HepG2 (cell line): ENCODE measurements at regions not wholly inside any gene's neighbourhood (a gene's known extent, or its start where the extent isn't known, plus 50 kb on each side); places are given as distances from the start of the nearest gene placed in this dataset.

Source experiments
- ATAC-seq: fragments of 200-7000 bp; cut with Tn5 transposase; 3 replicates; pipeline ENCODE4 v1.9.1; 2020; ENCODE audit warnings: mild to moderate bottlenecking, moderate library complexity
- BruUV-seq: library from RNA; stranded (reverse); fragments of 400-500 nt; replicated peaks from 2 replicates; lab custom pipeline; 2021; lab: Mats Ljungman, UMichigan
- CTCF ChIA-PET: fragments of 300-600 bp; formaldehyde crosslinking; extraction: SDS; loops from one replicate; lab custom pipeline; 2021; ENCODE audit warnings: low total read pairs, inconsistent platforms, low intra/inter-chr PET ratio; lab: Yijun Ruan, JAX
- POLR2A ChIA-PET: fragments of 350-600 bp; sonication (Branson Sonifier 250); formaldehyde crosslinking; loops from one replicate; lab custom pipeline; 2020; ENCODE audit warnings: antibody characterized with exemption, inconsistent platforms; lab: Yijun Ruan, JAX
- DNase-seq: peaks from one replicate; pipeline ENCODE4 v3.0.0-alpha.2; 2015; ENCODE audit warnings: low spot score
- FAIRE-seq: peaks from 3 replicates; lab custom pipeline; 2011; peaks lifted over from hg19 to GRCh38; lab: Jason Lieb, UNC
- H2AFZ ChIP-seq: one replicate; pipeline ENCODE4 v1.6.1; 2011; ENCODE audit warnings: low read length, inconsistent platforms
- H3K27ac ChIP-seq: fragments of 300-600 bp; 3 replicates; pipeline ENCODE4 v1.8.0; 2011; ENCODE audit warnings: mixed run types, mild to moderate bottlenecking, mixed read lengths, low read length, inconsistent platforms; ENCODE audit not compliant: insufficient read depth; ENCODE audit errors: extremely low read length
- H3K27me3 ChIP-seq, 2 experiments: fragments of 200-600 bp in 1 of 2; 2 replicates in 1 of 2; 3 replicates in 1 of 2; pipeline versions ENCODE4 v1.6.0 to v1.8.0; 2011; ENCODE audit warnings: low read length in 2 of 2, mild to moderate bottlenecking in 2 of 2, moderate library complexity in 2 of 2, inconsistent platforms in 1 of 2; ENCODE audit not compliant: insufficient read depth in 2 of 2, control insufficient read depth in 1 of 2
- H3K36me3 ChIP-seq, 2 experiments: fragments of 200-600 bp in 1 of 2; replicated peaks in 1 of 2; 2 replicates in 1 of 2; 3 replicates in 1 of 2; pipeline versions ENCODE4 v1.5.1 to v1.8.0; 2011; ENCODE audit warnings: low read length in 2 of 2, inconsistent platforms in 1 of 2; ENCODE audit not compliant: insufficient read depth in 2 of 2, control insufficient read depth in 1 of 2
- H3K4me1 ChIP-seq: 2 replicates; pipeline ENCODE4 v1.5.1; 2012; ENCODE audit warnings: low read length, inconsistent platforms; ENCODE audit not compliant: insufficient read depth
- H3K4me2 ChIP-seq: 2 replicates; pipeline ENCODE4 v1.6.0; 2011; ENCODE audit warnings: low read depth, low read length, inconsistent platforms
- H3K4me3 ChIP-seq, 3 experiments: fragments of 200-600 bp in 1 of 3; sonication (generic), shearing (Covaris generic) in 1 of 3; replicated peaks in 1 of 3; 2 replicates each; pipeline ENCODE4 v1.5.1; 2011 to 2016; ENCODE audit warnings: low read length in 3 of 3, inconsistent platforms in 2 of 3, low read depth in 2 of 3, mild to moderate bottlenecking in 2 of 3, control low read depth in 1 of 3, mixed read lengths in 1 of 3; ENCODE audit not compliant: insufficient read depth in 1 of 3
- H3K79me2 ChIP-seq: one replicate; pipeline ENCODE4 v1.6.1; 2011; ENCODE audit warnings: low read length, inconsistent platforms; ENCODE audit not compliant: insufficient read depth
- H3K9ac ChIP-seq: 2 replicates; pipeline ENCODE4 v1.6.0; 2011; ENCODE audit warnings: mild to moderate bottlenecking, low read depth, low read length, inconsistent platforms; ENCODE audit not compliant: insufficient read depth
- H3K9me3 ChIP-seq: 2 replicates; pipeline ENCODE4 v1.5.1; 2012; ENCODE audit warnings: mild to moderate bottlenecking, low read length
- H4K20me1 ChIP-seq: 2 replicates; pipeline ENCODE4 v1.6.0; 2011; ENCODE audit warnings: inconsistent platforms, mild to moderate bottlenecking, low read length, moderate library complexity; ENCODE audit not compliant: insufficient read depth
- BORCS8-MEF2B ChIP-seq: sonication (generic); formaldehyde crosslinking; IDR thresholded peaks from 2 replicates; pipeline ENCODE4 v1.8.0; 2022; ENCODE audit warnings: mild to moderate bottlenecking, missing genetic modification reagents
- CEBPB ChIP-seq: IDR thresholded peaks from 2 replicates; pipeline ENCODE4 v1.6.1; 2011; ENCODE audit warnings: low read depth, low read length, improper control_type of control experiment, borderline replicate concordance
- CHCHD3 ChIP-seq: sonication (generic); formaldehyde crosslinking; IDR thresholded peaks from 2 replicates; pipeline ENCODE4 v1.8.0; 2022; ENCODE audit warnings: mild to moderate bottlenecking, missing genetic modification reagents, moderate library complexity
- MAFK ChIP-seq, 2 experiments: IDR thresholded peaks in 1 of 2; conservative IDR thresholded peaks in 1 of 2; 2 replicates each; pipeline ENCODE4 v1.6.1; 2011; ENCODE audit warnings: improper control_type of control experiment in 2 of 2, low read length in 2 of 2
- MED8 ChIP-seq: sonication (generic); formaldehyde crosslinking; IDR thresholded peaks from 2 replicates; pipeline ENCODE4 v1.8.1; 2023; ENCODE audit warnings: mild to moderate bottlenecking, missing genetic modification reagents; ENCODE audit not compliant: insufficient replicate concordance
- NR1H2 ChIP-seq: sonication (generic); formaldehyde crosslinking; IDR thresholded peaks from 2 replicates; pipeline ENCODE4 v1.8.1; 2022; ENCODE audit warnings: low read depth, missing genetic modification reagents, borderline replicate concordance
- TBX2 ChIP-seq: sonication (generic); formaldehyde crosslinking; IDR thresholded peaks from 2 replicates; pipeline ENCODE4 v1.5.0; 2020; ENCODE audit warnings: missing genetic modification reagents, mild to moderate bottlenecking, borderline replicate concordance
- TMF1 ChIP-seq: sonication (generic); formaldehyde crosslinking; IDR thresholded peaks from 2 replicates; pipeline ENCODE4 v1.8.1; 2022; ENCODE audit warnings: low read depth, missing genetic modification reagents
- ZFP82 ChIP-seq: sonication (generic); formaldehyde crosslinking; IDR thresholded peaks from 2 replicates; pipeline ENCODE4 v1.5.1; 2020; ENCODE audit warnings: mild to moderate bottlenecking, missing genetic modification reagents, borderline replicate concordance
- ZNF235 ChIP-seq: sonication (generic); formaldehyde crosslinking; IDR thresholded peaks from 2 replicates; pipeline ENCODE4 v1.8.1; 2023; ENCODE audit warnings: mild to moderate bottlenecking, missing genetic modification reagents, borderline replicate concordance
- ZNF253 ChIP-seq: sonication (generic); formaldehyde crosslinking; IDR thresholded peaks from 2 replicates; pipeline ENCODE4 v1.8.0; 2022; ENCODE audit warnings: mild to moderate bottlenecking, missing genetic modification reagents, borderline replicate concordance
- ZNF326 ChIP-seq: sonication (generic); formaldehyde crosslinking; IDR thresholded peaks from 2 replicates; pipeline ENCODE4 v1.4.0; 2020; ENCODE audit warnings: missing genetic modification reagents, borderline replicate concordance
- ZNF329 ChIP-seq: sonication (generic); formaldehyde crosslinking; IDR thresholded peaks from 2 replicates; pipeline ENCODE4 v1.9.0; 2021; ENCODE audit warnings: low read depth, mild to moderate bottlenecking, missing genetic modification reagents
- ZNF484 ChIP-seq: sonication (generic); formaldehyde crosslinking; IDR thresholded peaks from 2 replicates; pipeline ENCODE4 v1.5.1; 2020; ENCODE audit warnings: mild to moderate bottlenecking, low read depth, missing genetic modification reagents, borderline replicate concordance
- ZNF674 ChIP-seq: sonication (generic); formaldehyde crosslinking; IDR thresholded peaks from 2 replicates; pipeline ENCODE4 v1.5.0; 2020; ENCODE audit warnings: low read depth, mild to moderate bottlenecking, missing genetic modification reagents
- WGBS: methylation state at CpG from one replicate; pipeline ENCODE4 v1.1.6; 2017; ENCODE audit warnings: low lambda C conversion rate; 5-methylcytosine and 5-hydroxymethylcytosine counted together
- in situ Hi-C: cut with HindIII; loops from 2 replicates; pipeline ENCODE4 v1.10.0; 2017; ENCODE audit warnings: low pct_unique_long_range_greater_than_20kb; ENCODE audit not compliant: extremely low pct_ligation_motif_present
- intact Hi-C: fragments of 100-400 bp; cut with micrococcal nuclease; formaldehyde crosslinking; loops from one replicate; pipeline ENCODE4 v1.10.0; 2022; ENCODE audit not compliant: unreplicated experiment
- TF ChIP-seq, protein P1 (sequence below), 2 experiments: sonication (generic) in 1 of 2; formaldehyde crosslinking in 1 of 2; IDR thresholded peaks; 2 replicates each; pipeline versions ENCODE4 v1.5.1 to v1.6.1; 2011 to 2020; ENCODE audit warnings: borderline replicate concordance in 1 of 2, low read depth in 1 of 2, low read length in 1 of 2, mild to moderate bottlenecking in 1 of 2, missing genetic modification reagents in 1 of 2, moderate library complexity in 1 of 2
- TF ChIP-seq, protein P2 (sequence below): sonication (generic); formaldehyde crosslinking; IDR thresholded peaks from 2 replicates; pipeline ENCODE4 v1.5.1; 2020; ENCODE audit warnings: missing genetic modification reagents, mild to moderate bottlenecking, borderline replicate concordance
- TF ChIP-seq, protein P3 (sequence below): sonication (generic); formaldehyde crosslinking; IDR thresholded peaks from 2 replicates; pipeline ENCODE4 v1.4.0; 2020; ENCODE audit warnings: mild to moderate bottlenecking, missing genetic modification reagents, borderline replicate concordance

DNA sequence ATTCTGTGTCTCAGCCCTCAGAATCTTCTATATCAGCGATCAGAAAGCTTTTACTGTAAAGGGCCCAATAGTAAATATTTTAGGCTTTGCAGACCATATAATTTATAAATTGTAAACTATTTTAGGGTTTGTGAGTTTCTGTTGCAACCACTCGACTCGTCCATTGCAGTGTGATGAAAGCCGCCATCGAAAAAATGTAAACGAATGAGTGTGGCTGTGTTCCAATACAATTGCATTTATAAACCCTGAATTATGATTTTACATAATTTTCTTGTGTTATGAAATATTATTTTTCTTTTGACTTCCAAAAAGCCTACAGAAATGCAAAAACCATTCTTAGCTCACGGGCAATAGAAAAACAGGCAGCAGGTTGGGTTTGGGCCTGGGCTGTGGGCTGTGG, 62.5 kb upstream of the ADO start:
- no peaks in the 10 kb centered on the region; a peak in 1 of 5 replicates for H3K27me3 ChIP-seq
- H3K9me3 ChIP-seq, result no peaks in the 10 kb centered on the region
- 40% methylated on average over 7 of the region's 7 CpGs for WGBS
- H2AFZ ChIP-seq, result no peak overlapping the region
- TF ChIP-seq CHCHD3 (CRISPR knock-in tag), result no peak
- TF ChIP-seq, protein P1, sequence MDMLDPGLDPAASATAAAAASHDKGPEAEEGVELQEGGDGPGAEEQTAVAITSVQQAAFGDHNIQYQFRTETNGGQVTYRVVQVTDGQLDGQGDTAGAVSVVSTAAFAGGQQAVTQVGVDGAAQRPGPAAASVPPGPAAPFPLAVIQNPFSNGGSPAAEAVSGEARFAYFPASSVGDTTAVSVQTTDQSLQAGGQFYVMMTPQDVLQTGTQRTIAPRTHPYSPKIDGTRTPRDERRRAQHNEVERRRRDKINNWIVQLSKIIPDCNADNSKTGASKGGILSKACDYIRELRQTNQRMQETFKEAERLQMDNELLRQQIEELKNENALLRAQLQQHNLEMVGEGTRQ (IDR thresholded peaks at IDR 0.05; ENCODE audit: low read depth, low read length), result no peak
- TF ChIP-seq, protein P1 (CRISPR knock-in tag; IDR thresholded peaks at IDR 0.05; ENCODE audit: borderline replicate concordance), result no peak
- TF ChIP-seq, protein P2, sequence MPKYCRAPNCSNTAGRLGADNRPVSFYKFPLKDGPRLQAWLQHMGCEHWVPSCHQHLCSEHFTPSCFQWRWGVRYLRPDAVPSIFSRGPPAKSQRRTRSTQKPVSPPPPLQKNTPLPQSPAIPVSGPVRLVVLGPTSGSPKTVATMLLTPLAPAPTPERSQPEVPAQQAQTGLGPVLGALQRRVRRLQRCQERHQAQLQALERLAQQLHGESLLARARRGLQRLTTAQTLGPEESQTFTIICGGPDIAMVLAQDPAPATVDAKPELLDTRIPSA (CRISPR knock-in tag), result no peak
- no peak for TF ChIP-seq ZNF329
- TF ChIP-seq MAFK (conservative IDR thresholded peaks at IDR 0.05 in 1 of 2, IDR thresholded peaks at IDR 0.05 in 1 of 2; ENCODE audit: low read length in 2 of 2), result no peak
- no peak for TF ChIP-seq CEBPB
- no peak for TF ChIP-seq TMF1 (CRISPR knock-in tag)
- no peak for TF ChIP-seq MED8 (CRISPR knock-in tag)
- TF ChIP-seq BORCS8-MEF2B (CRISPR knock-in tag), result no peak
- TF ChIP-seq ZNF253 (CRISPR knock-in tag), result no peak
- no peak for TF ChIP-seq ZNF235 (CRISPR knock-in tag)
- TF ChIP-seq ZNF674 (CRISPR knock-in tag), result no peak
- TF ChIP-seq, protein P3, sequence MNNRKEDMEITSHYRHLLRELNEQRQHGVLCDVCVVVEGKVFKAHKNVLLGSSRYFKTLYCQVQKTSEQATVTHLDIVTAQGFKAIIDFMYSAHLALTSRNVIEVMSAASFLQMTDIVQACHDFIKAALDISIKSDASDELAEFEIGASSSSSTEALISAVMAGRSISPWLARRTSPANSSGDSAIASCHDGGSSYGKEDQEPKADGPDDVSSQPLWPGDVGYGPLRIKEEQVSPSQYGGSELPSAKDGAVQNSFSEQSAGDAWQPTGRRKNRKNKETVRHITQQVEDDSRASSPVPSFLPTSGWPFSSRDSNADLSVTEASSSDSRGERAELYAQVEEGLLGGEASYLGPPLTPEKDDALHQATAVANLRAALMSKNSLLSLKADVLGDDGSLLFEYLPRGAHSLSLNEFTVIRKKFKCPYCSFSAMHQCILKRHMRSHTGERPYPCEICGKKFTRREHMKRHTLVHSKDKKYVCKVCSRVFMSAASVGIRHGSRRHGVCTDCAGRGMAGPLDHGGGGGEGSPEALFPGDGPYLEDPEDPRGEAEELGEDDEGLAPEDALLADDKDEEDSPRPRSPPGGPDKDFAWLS (CRISPR knock-in tag), result no peak
- TF ChIP-seq ZNF484 (CRISPR knock-in tag), result no peak
- no peak for TF ChIP-seq NR1H2 (CRISPR knock-in tag)
- TF ChIP-seq ZFP82 (CRISPR knock-in tag), result no peak
- no peak for TF ChIP-seq TBX2 (CRISPR knock-in tag)
- no peak for TF ChIP-seq ZNF326
- H3K27ac ChIP-seq, result no peak overlapping the region
- ChIA-PET CTCF (no interaction called here), POLR2A (no interaction called here)
- no peak overlapping the region for H3K4me2 ChIP-seq
- DNase-seq (no peak), FAIRE-seq (no peak), ATAC-seq (no peak)
- H3K36me3 ChIP-seq, result no peaks in the 10 kb centered on the region
- intact Hi-C loops (no loop called here), in situ Hi-C loops (no loop called here)
- no peaks in the 10 kb centered on the region for H3K4me1 ChIP-seq
- no peak overlapping the region for H3K4me3 ChIP-seq
- H3K79me2 ChIP-seq, result no peaks in the 10 kb centered on the region
- H3K9ac ChIP-seq, result no peak overlapping the region
- no peaks in the 10 kb centered on the region for H4K20me1 ChIP-seq
- BruUV-seq, result no TSS peak
